Stimulated activated CD4-positive, alpha-beta T cell treated with anti-CD3 and anti-CD28 coated beads, Interleukin-1b, Interleukin-23, amount 100 ng/mL, for 48 hours (primary cell): ENCODE measurements at regions not wholly inside any gene's neighbourhood (a gene's known extent, or its start where the extent isn't known, plus 50 kb on each side); places are given as distances from the start of the nearest gene placed in this dataset.

Experiments used
- DNase-seq: peaks from one replicate; pipeline ENCODE4 v3.0.0-alpha.2; 2020

GRCh38 chr10:111944331-111944730, 239.2 kb downstream of the GPAM start:
- DNase-seq = no peak

- DNase-seq = no peak
Measured at GRCh38 chr10:111953949-111954348, 229.6 kb downstream of the GPAM start.

- DNase-seq = no peak
Measured at GRCh38 chr10:111954386-111954785, 229.2 kb downstream of the GPAM start.

GRCh38 chr10:111956841-111957240, 226.7 kb downstream of the GPAM start:
- no peak for DNase-seq

GRCh38 chr10:111962951-111963350, 220.6 kb downstream of the GPAM start:
- DNase-seq = no peak

- DNase-seq = no peak
Measured at GRCh38 chr10:111967116-111967515, 216.4 kb downstream of the GPAM start.

- DNase-seq = no peak
Measured at GRCh38 chr10:111967547-111967946, 216.0 kb downstream of the GPAM start.

- no peak for DNase-seq
Measured at GRCh38 chr10:111968647-111969046, 214.9 kb downstream of the GPAM start.

GRCh38 chr10:111970111-111970510, 213.5 kb downstream of the GPAM start:
- DNase-seq = no peak

- no peak for DNase-seq
Measured at GRCh38 chr10:111972109-111972508, 211.5 kb downstream of the GPAM start.

GRCh38 chr10:111973306-111973705, 210.3 kb downstream of the GPAM start:
- DNase-seq = no peak

GRCh38 chr10:111973826-111974225, 209.7 kb downstream of the GPAM start:
- no peak for DNase-seq

GRCh38 chr10:111974325-111974724, 209.2 kb downstream of the GPAM start:
- no peak for DNase-seq

GRCh38 chr10:111976557-111976956, 207.0 kb downstream of the GPAM start:
- no peak for DNase-seq

- DNase-seq = no peak
Measured at GRCh38 chr10:111984057-111984456, 199.5 kb downstream of the GPAM start.

- DNase-seq = no peak
Measured at GRCh38 chr10:111986079-111986478, 197.5 kb downstream of the GPAM start.

GRCh38 chr10:111988646-111989045, 194.9 kb downstream of the GPAM start:
- DNase-seq = no peak

GRCh38 chr10:111989136-111989911, 194.2 kb downstream of the GPAM start:
- no peak for DNase-seq

- DNase-seq = no peak
Measured at GRCh38 chr10:111990734-111991133, 192.8 kb downstream of the GPAM start.

- no peak for DNase-seq
Measured at GRCh38 chr10:111993321-111993720, 190.2 kb downstream of the GPAM start.

- no peak for DNase-seq
Measured at GRCh38 chr10:111993872-111994426, 189.6 kb downstream of the GPAM start.

- no peak for DNase-seq
Measured at GRCh38 chr10:111996103-111996502, 187.5 kb downstream of the GPAM start.

GRCh38 chr10:111998728-111999127, 184.8 kb downstream of the GPAM start:
- DNase-seq = no peak

- DNase-seq = no peak
Measured at GRCh38 chr10:111999205-111999914, 184.2 kb downstream of the GPAM start.
